ENCODE measurements at regions not wholly inside any gene's neighbourhood (a gene's known extent, or its start where the extent isn't known, plus 50 kb on each side); places are given as distances from the start of the nearest gene placed in this dataset.
"Not testable (repeated sequence)": the region's sequence is repeated elsewhere in the genome, so short reads cannot be mapped to it uniquely, and the experiment has no call there.

GRCh38 chr14:83850092-83850491 is 1679.9 kb upstream of the FLRT2 start:
- DNase-seq (ENCODE audit: extremely low spot score, insufficient read length, low read depth) (no peak), FAIRE-seq (no peak)

GRCh38 chr14:83856334-83856733 is 1673.6 kb upstream of the FLRT2 start:
- no peak for DNase-seq (ENCODE audit: extremely low spot score, insufficient read length, low read depth)
- no peak for FAIRE-seq

- DNase-seq (ENCODE audit: extremely low spot score, insufficient read length, low read depth): no peak
These were observed 1669.3 kb upstream of the FLRT2 start for GRCh38 chr14:83860631-83861155.

GRCh38 chr14:83863042-83863774 is 1666.7 kb upstream of the FLRT2 start:
- FAIRE-seq (no peak), DNase-seq (ENCODE audit: extremely low spot score, insufficient read length, low read depth) (no peak)

More at GRCh38 chr14:83860631-83861155, 1669.3 kb upstream of the FLRT2 start:
- no peak for FAIRE-seq

GRCh38 chr14:83864106-83864505 is 1665.8 kb upstream of the FLRT2 start:
- FAIRE-seq (no peak), DNase-seq (ENCODE audit: extremely low spot score, insufficient read length, low read depth) (no peak)

GRCh38 chr14:83867566-83868225 is 1662.2 kb upstream of the FLRT2 start:
- FAIRE-seq (no peak), DNase-seq (ENCODE audit: extremely low spot score, insufficient read length, low read depth) (no peak)

- no peak for FAIRE-seq
- DNase-seq (ENCODE audit: extremely low spot score, insufficient read length, low read depth): no peak
These were observed 1659.2 kb upstream of the FLRT2 start for GRCh38 chr14:83870546-83871270.

GRCh38 chr14:83873669-83874068 is 1656.3 kb upstream of the FLRT2 start:
- DNase-seq (ENCODE audit: extremely low spot score, insufficient read length, low read depth): no peak
- no peak for FAIRE-seq

GRCh38 chr14:83874662-83875061 is 1655.3 kb upstream of the FLRT2 start:
- FAIRE-seq: no peak
- DNase-seq (ENCODE audit: extremely low spot score, insufficient read length, low read depth): no peak

GRCh38 chr14:83883732-83884131 is 1646.2 kb upstream of the FLRT2 start:
- DNase-seq (ENCODE audit: extremely low spot score, insufficient read length, low read depth): no peak
- FAIRE-seq: no peak

GRCh38 chr14:83885837-83886293 is 1644.1 kb upstream of the FLRT2 start:
- FAIRE-seq: no peak
- no peak for DNase-seq (ENCODE audit: extremely low spot score, insufficient read length, low read depth)

- FAIRE-seq (no peak), DNase-seq (ENCODE audit: extremely low spot score, insufficient read length, low read depth) (no peak)
These were observed 1642.1 kb upstream of the FLRT2 start for GRCh38 chr14:83887866-83888265.

GRCh38 chr14:83893447-83893846 is 1636.5 kb upstream of the FLRT2 start:
- no peak for FAIRE-seq
- no peak for DNase-seq (ENCODE audit: extremely low spot score, insufficient read length, low read depth)

- DNase-seq (ENCODE audit: extremely low spot score, insufficient read length, low read depth) (no peak), FAIRE-seq (no peak)
These were observed 1635.4 kb upstream of the FLRT2 start for GRCh38 chr14:83894568-83894967.

GRCh38 chr14:83898558-83898957 is 1631.4 kb upstream of the FLRT2 start:
- not testable (repeated sequence) for FAIRE-seq; DNase-seq (ENCODE audit: extremely low spot score, insufficient read length, low read depth)

- FAIRE-seq (no peak), DNase-seq (ENCODE audit: extremely low spot score, insufficient read length, low read depth) (no peak)
These were observed 1630.2 kb upstream of the FLRT2 start for GRCh38 chr14:83899706-83900105.

- FAIRE-seq: no peak
These were observed 1624.8 kb upstream of the FLRT2 start for GRCh38 chr14:83905157-83905556.

GRCh38 chr14:83908419-83908818 is 1621.5 kb upstream of the FLRT2 start:
- DNase-seq (ENCODE audit: extremely low spot score, insufficient read length, low read depth): no peak
- FAIRE-seq: no peak

More at GRCh38 chr14:83905157-83905556, 1624.8 kb upstream of the FLRT2 start:
- no peak for DNase-seq (ENCODE audit: extremely low spot score, insufficient read length, low read depth)

GRCh38 chr14:83909507-83909906 is 1620.4 kb upstream of the FLRT2 start:
- DNase-seq (ENCODE audit: extremely low spot score, insufficient read length, low read depth) (no peak), FAIRE-seq (no peak)

- no peak for DNase-seq (ENCODE audit: extremely low spot score, insufficient read length, low read depth)
These were observed 1617.8 kb upstream of the FLRT2 start for GRCh38 chr14:83912032-83912642.

More at GRCh38 chr14:83912032-83912642, 1617.8 kb upstream of the FLRT2 start:
- no peak for FAIRE-seq
